Adipocyte (in vitro differentiated cells): ENCODE measurements at regions not wholly inside any gene's neighbourhood (a gene's known extent, or its start where the extent isn't known, plus 50 kb on each side); places are given as distances from the start of the nearest gene placed in this dataset.
"Not testable (repeated sequence)": the region's sequence is repeated elsewhere in the genome, so short reads cannot be mapped to it uniquely, and the experiment has no call there.

ENCODE experiments used
- DNase-seq: peaks from one replicate; pipeline ENCODE4 v3.0.0-alpha.2; 2015; ENCODE audit warnings: low read depth
- H3K27me3 ChIP-seq: replicated peaks from 2 replicates; pipeline ENCODE4 v1.7.0; 2013; ENCODE audit warnings: mild to moderate bottlenecking, low read length, moderate library complexity; ENCODE audit not compliant: control insufficient read depth, insufficient read depth
- H3K36me3 ChIP-seq: 2 replicates; pipeline ENCODE4 v1.7.0; 2013; ENCODE audit warnings: low read length, mild to moderate bottlenecking, moderate library complexity; ENCODE audit not compliant: control insufficient read depth, insufficient read depth, severe bottlenecking
- H3K4me1 ChIP-seq: 2 replicates; pipeline ENCODE4 v1.7.0; 2013; ENCODE audit warnings: mild to moderate bottlenecking, low read length, moderate library complexity; ENCODE audit not compliant: control insufficient read depth, insufficient read depth
- H3K4me3 ChIP-seq: 2 replicates; pipeline ENCODE4 v1.7.0; 2013; ENCODE audit warnings: mild to moderate bottlenecking, low read length, moderate library complexity
- H3K9ac ChIP-seq: 2 replicates; pipeline ENCODE4 v1.7.0; 2013; ENCODE audit warnings: mild to moderate bottlenecking, low read length, moderate library complexity
- H3K9me3 ChIP-seq: 2 replicates; pipeline ENCODE4 v1.7.0; 2013; ENCODE audit warnings: mild to moderate bottlenecking, low read length, moderate library complexity; ENCODE audit not compliant: control insufficient read depth

- Histone ChIP-seq H3K4me1 (peaks cover 9% of the 10 kb centered on the region), H3K4me3 (no peak overlapping the region), H3K9ac (no peak overlapping the region), H3K9me3 (no peaks in the 10 kb centered on the region), H3K27me3 (no peaks in the 10 kb centered on the region), H3K36me3 (no peaks in the 10 kb centered on the region)
- peak; percentile 6 for DNase-seq
Observed at GRCh38 chr6:18632670-18633410, 245.7 kb downstream of the RNF144B start.

DNA sequence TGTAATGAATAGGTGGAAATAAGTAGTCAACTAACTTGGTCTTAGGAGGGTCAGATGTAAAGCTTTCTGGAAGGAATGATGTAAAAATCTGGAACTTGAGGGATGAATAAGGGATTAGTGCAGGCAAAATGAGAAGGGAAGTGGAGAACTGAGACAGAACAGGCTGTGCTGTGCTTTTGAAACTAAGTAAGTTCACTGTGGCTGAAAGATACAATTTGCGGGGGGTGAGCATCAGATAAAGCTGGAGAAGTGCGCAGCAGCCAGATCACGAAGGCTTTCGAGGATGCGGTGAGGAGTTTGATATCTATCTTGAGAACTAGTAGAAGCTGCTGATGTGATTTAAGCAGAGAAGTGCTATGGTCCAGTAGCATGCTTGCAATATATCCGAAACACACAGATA lies 247.8 kb downstream of the RNF144B start:
- H3K4me3 ChIP-seq, result no peak overlapping the region
- no peaks in the 10 kb centered on the region for H3K36me3 ChIP-seq
- no peak overlapping the region for H3K9ac ChIP-seq
- H3K9me3 ChIP-seq, result no peaks in the 10 kb centered on the region
- no peak for DNase-seq
- no peaks in the 10 kb centered on the region for H3K27me3 ChIP-seq
- H3K4me1 ChIP-seq, result peaks cover 9% of the 10 kb centered on the region

DNA sequence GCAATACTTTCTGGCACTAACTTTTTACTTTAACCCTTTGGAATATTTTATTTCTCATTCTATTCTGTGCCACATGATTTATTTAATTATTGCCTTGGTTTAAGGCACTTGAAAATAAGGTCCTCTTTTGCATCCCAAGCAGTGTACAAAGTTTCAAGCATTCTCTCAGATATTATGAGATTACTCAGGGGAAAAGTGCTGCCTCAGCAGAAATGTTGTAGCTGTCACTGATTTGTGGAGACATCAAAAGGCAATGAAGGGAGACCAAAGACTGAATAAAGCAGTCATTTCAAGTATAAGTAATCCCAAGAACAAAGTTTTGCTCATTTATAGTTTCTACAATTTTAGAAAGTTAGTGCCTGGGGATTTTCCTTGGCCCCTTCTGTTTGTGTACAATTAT lies 253.0 kb downstream of the RNF144B start:
- H3K9ac ChIP-seq, result no peak overlapping the region

DNA sequence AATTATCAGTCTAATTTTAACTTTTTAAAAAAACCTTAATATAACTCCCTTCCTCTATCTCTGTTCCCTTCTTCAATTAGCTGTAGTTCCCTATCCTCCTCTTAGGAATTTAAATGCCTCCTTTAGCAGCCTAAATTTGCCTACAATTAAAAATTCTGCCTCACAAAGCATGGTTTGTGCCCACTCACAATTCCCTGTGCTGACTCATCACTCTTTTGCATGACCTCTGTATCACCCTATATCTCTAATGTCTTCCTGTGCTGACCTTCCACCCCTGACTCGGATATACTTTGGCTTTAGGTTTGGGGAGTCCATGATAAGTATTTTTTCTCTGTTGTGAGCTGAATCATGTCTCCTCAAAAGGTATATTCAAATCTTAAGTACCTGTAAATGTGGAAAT lies 253.6 kb downstream of the RNF144B start:
- Histone ChIP-seq H3K9ac (no peak overlapping the region), H3K4me1 (no peaks in the 10 kb centered on the region), H3K27me3 (no peaks in the 10 kb centered on the region), H3K4me3 (no peak overlapping the region), H3K9me3 (no peaks in the 10 kb centered on the region), H3K36me3 (no peaks in the 10 kb centered on the region)
- DNase-seq, result no peak

More for the DNA sequence above, 253.0 kb downstream of the RNF144B start:
- H3K4me1 ChIP-seq, result no peaks in the 10 kb centered on the region
- no peaks in the 10 kb centered on the region for H3K27me3 ChIP-seq
- no peaks in the 10 kb centered on the region for H3K9me3 ChIP-seq
- no peaks in the 10 kb centered on the region for H3K36me3 ChIP-seq
- no peak for DNase-seq
- H3K4me3 ChIP-seq, result no peak overlapping the region

- Histone ChIP-seq H3K9me3 (peaks cover 11% of the 10 kb centered on the region), H3K4me1 (no peaks in the 10 kb centered on the region), H3K9ac (no peak overlapping the region), H3K4me3 (no peak overlapping the region), H3K27me3 (no peaks in the 10 kb centered on the region), H3K36me3 (no peaks in the 10 kb centered on the region)
- DNase-seq, result no peak
Observed at GRCh38 chr6:18654821-18655220, 267.7 kb downstream of the RNF144B start.

- Histone ChIP-seq H3K36me3 (no peaks in the 10 kb centered on the region), H3K9ac (no peak overlapping the region), H3K4me1 (no peaks in the 10 kb centered on the region), H3K27me3 (no peaks in the 10 kb centered on the region), H3K9me3 (peaks cover 11% of the 10 kb centered on the region), H3K4me3 (no peak overlapping the region)
- no peak for DNase-seq
Observed at GRCh38 chr6:18656506-18656905, 269.4 kb downstream of the RNF144B start.

DNA sequence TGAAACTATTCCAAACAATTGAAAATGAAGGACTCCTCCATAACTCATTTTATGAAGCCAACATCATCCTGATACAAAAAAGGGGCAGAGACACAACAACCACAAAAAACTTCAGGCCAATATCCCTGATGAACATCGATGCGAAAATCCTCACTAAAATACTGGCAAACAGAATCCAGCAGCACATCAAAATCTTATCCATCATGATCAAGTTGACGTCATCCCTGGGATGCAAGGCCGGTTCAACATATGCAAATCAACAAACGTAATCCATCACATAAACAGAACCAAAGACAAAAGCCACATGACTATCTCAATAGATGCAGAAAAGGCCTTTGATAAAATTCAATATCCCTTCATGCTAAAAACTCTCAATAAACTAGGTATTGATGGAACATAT lies 272.8 kb downstream of the RNF144B start:
- not testable (repeated sequence) for H3K27me3 ChIP-seq, H3K4me1 ChIP-seq, H3K36me3 ChIP-seq, DNase-seq, H3K4me3 ChIP-seq, H3K9ac ChIP-seq
- peaks cover 11% of the 10 kb centered on the region for H3K9me3 ChIP-seq

- no peak for DNase-seq
- H3K36me3 ChIP-seq, result no peaks in the 10 kb centered on the region
- no peaks in the 10 kb centered on the region for H3K4me1 ChIP-seq
Observed at GRCh38 chr6:18663011-18663410, 275.9 kb downstream of the RNF144B start.

DNA sequence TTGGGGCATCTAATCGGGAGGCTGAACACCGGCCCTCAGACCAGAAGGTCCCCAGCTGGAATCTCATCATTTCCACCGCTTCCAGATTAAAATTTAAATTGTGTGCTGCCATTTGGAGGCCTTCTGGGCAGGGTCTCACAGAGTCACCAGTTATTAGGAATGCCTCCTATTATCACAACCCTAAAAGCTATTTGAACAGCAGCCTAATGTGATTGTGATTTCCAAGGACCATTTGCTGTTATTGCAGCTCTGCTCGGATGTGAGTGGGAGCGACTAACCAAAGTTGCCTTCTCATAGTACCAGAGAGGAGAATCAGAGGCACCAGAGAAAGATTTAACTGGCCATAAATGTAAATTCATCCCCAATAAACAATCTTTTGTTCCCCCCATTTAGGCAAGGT lies 277.3 kb downstream of the RNF144B start:
- no peak overlapping the region for H3K9ac ChIP-seq
- no peaks in the 10 kb centered on the region for H3K27me3 ChIP-seq
- peaks cover 1% of the 10 kb centered on the region for H3K9me3 ChIP-seq
- no peak for DNase-seq
- H3K4me3 ChIP-seq, result no peak overlapping the region
- no peaks in the 10 kb centered on the region for H3K4me1 ChIP-seq
- no peaks in the 10 kb centered on the region for H3K36me3 ChIP-seq

More at GRCh38 chr6:18663011-18663410, 275.9 kb downstream of the RNF144B start:
- Histone ChIP-seq H3K4me3 (no peak overlapping the region), H3K9ac (no peak overlapping the region), H3K9me3 (peaks cover 6% of the 10 kb centered on the region), H3K27me3 (no peaks in the 10 kb centered on the region)

DNA sequence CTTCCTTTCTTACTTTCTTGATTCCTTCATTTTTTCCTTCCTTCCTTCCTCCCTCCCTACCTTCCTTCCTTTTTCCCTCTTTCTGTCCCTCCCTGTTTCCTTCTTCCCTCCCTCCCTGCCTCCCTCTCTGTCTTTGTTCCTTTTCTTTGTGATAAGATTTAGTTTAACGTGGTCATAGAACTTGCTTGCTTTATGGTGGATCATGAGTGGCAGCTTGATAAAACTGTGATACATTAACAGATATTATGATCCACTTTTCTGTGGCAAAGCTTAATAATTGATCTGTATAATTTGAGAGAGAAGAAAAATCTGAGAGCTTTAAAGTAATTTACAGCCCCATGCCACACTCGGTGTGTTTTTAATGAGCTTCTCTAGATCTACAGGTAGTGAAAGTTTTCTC lies 280.5 kb downstream of the RNF144B start:
- no peaks in the 10 kb centered on the region for H3K9me3 ChIP-seq
- H3K9ac ChIP-seq, result no peak overlapping the region
- H3K36me3 ChIP-seq, result no peaks in the 10 kb centered on the region
- H3K4me3 ChIP-seq, result no peak overlapping the region
- no peaks in the 10 kb centered on the region for H3K4me1 ChIP-seq
- no peaks in the 10 kb centered on the region for H3K27me3 ChIP-seq
- no peak for DNase-seq

DNA sequence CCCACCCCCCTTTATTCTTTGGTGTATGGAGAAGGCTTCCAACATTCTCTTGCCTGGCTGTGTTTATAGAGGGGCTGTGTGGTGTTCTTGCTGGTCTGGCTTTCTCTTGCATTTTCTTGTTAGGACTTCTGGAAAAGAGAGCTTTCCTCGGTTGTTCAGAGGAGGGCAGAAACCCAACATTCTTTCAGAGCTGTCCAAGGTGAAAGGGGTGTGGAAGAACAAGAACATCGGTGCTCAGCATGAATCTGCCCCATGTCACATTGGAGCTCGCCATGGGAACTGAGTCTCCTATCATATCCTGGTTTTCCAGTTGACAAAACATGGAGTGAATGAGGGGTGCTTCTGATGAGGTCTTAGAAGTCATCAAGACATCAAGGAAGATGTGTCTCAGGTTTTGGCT lies 281.8 kb downstream of the RNF144B start:
- no peaks in the 10 kb centered on the region for H3K27me3 ChIP-seq

DNA sequence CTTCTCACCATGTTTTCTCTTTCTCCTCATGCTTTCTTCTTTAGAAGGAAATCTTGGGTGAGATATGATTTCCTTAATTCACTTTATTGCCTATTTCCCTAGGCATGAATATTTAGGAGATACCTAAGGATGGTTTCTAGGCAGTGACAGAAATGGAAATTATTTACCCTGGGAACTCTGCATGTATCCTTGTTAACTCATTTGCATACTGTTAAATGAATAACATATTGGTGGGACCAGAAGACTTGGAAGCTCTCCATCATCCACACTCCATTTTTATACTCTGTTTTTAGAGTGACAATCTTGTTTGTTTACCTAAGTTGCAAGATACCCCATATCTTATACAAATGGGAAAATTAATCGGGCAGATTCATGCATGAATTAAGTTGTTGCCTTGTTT lies 285.7 kb downstream of the RNF144B start:
- no peaks in the 10 kb centered on the region for H3K27me3 ChIP-seq
- H3K36me3 ChIP-seq, result no peaks in the 10 kb centered on the region
- H3K4me3 ChIP-seq, result no peak overlapping the region
- no peak for DNase-seq
- H3K4me1 ChIP-seq, result no peaks in the 10 kb centered on the region
- H3K9me3 ChIP-seq, result peaks cover 1% of the 10 kb centered on the region
- H3K9ac ChIP-seq, result no peak overlapping the region

More for the DNA sequence above, 281.8 kb downstream of the RNF144B start:
- DNase-seq, result no peak
- H3K9ac ChIP-seq, result no peak overlapping the region
- H3K36me3 ChIP-seq, result no peaks in the 10 kb centered on the region
- H3K9me3 ChIP-seq, result no peaks in the 10 kb centered on the region
- no peak overlapping the region for H3K4me3 ChIP-seq
- no peaks in the 10 kb centered on the region for H3K4me1 ChIP-seq
